GM18511 (cell line): ENCODE measurements at regions not wholly inside any gene's neighbourhood (a gene's known extent, or its start where the extent isn't known, plus 50 kb on each side); places are given as distances from the start of the nearest gene placed in this dataset.

Source experiments
- ATAC-seq: cut with Tn5 transposase; IDR thresholded peaks from one replicate; pipeline ENCODE4 v1.9.1; 2021; ENCODE audit warnings: mild to moderate bottlenecking, moderate library complexity; ENCODE audit not compliant: unreplicated experiment

GRCh38 chr12:90281154-90281868 lies 572.7 kb upstream of the ATP2B1 start:
- no peak for ATAC-seq

- ATAC-seq: peak; percentile 73
Observed at GRCh38 chr12:90280564-90281058, 572.0 kb upstream of the ATP2B1 start.

- ATAC-seq: peak; percentile 44
Observed at GRCh38 chr12:90280033-90280432, 571.4 kb upstream of the ATP2B1 start.

GRCh38 chr12:90275088-90275487 lies 566.5 kb upstream of the ATP2B1 start:
- no peak for ATAC-seq

- ATAC-seq: no peak
Observed at GRCh38 chr12:90274407-90274806, 565.8 kb upstream of the ATP2B1 start.

- no peak for ATAC-seq
Observed at GRCh38 chr12:90268574-90268973, 559.9 kb upstream of the ATP2B1 start.

- ATAC-seq: no peak
Observed at GRCh38 chr12:90262251-90262650, 553.6 kb upstream of the ATP2B1 start.

- ATAC-seq: no peak
Observed at GRCh38 chr12:90261283-90261682, 552.6 kb upstream of the ATP2B1 start.

GRCh38 chr12:90260136-90260535 lies 551.5 kb upstream of the ATP2B1 start:
- ATAC-seq: no peak

GRCh38 chr12:90257927-90258624 lies 549.4 kb upstream of the ATP2B1 start:
- no peak for ATAC-seq

GRCh38 chr12:90254796-90255195 lies 546.2 kb upstream of the ATP2B1 start:
- no peak for ATAC-seq

GRCh38 chr12:90253674-90254181 lies 545.1 kb upstream of the ATP2B1 start:
- ATAC-seq: peak; percentile 100

- ATAC-seq: no peak
Observed at GRCh38 chr12:90253136-90253535, 544.5 kb upstream of the ATP2B1 start.

GRCh38 chr12:90250766-90251165 lies 542.1 kb upstream of the ATP2B1 start:
- no peak for ATAC-seq

- no peak for ATAC-seq
Observed at GRCh38 chr12:90250042-90250441, 541.4 kb upstream of the ATP2B1 start.

- no peak for ATAC-seq
Observed at GRCh38 chr12:90246688-90247087, 538.0 kb upstream of the ATP2B1 start.

- ATAC-seq: no peak
Observed at GRCh38 chr12:90245391-90245790, 536.8 kb upstream of the ATP2B1 start.

GRCh38 chr12:90244232-90244631 lies 535.6 kb upstream of the ATP2B1 start:
- no peak for ATAC-seq

GRCh38 chr12:90243211-90243610 lies 534.6 kb upstream of the ATP2B1 start:
- ATAC-seq: no peak

GRCh38 chr12:90239732-90240260 lies 531.2 kb upstream of the ATP2B1 start:
- no peak for ATAC-seq

- ATAC-seq: no peak
Observed at GRCh38 chr12:90238663-90239271, 530.1 kb upstream of the ATP2B1 start.
